ENCODE measurements at regions not wholly inside any gene's neighbourhood (a gene's known extent, or its start where the extent isn't known, plus 50 kb on each side); places are given as distances from the start of the nearest gene placed in this dataset.

GRCh38 chr20:11188843-11189603 is 515.2 kb upstream of the JAG1 start:
- Histone ChIP-seq H3K4me3 (ENCODE audit: low read depth, low read length, poor library complexity, severe bottlenecking) (no peak overlapping the region), H3K9me2 (ENCODE audit: insufficient read depth, low read length) (no peaks in the 10 kb centered on the region), H2AFZ (ENCODE audit: low read length) (no peak overlapping the region), H4K20me1 (ENCODE audit: insufficient read depth, low read length) (no peaks in the 10 kb centered on the region), H3K4me2 (ENCODE audit: low read length) (no peak overlapping the region), H3K4me1 (ENCODE audit: insufficient read depth, low read length, poor library complexity, severe bottlenecking) (no peaks in the 10 kb centered on the region), H3K27ac (ENCODE audit: low read depth, low read length, poor library complexity, severe bottlenecking) (no peak overlapping the region), H3K79me2 (ENCODE audit: insufficient read depth, low read depth, low read length) (no peaks in the 10 kb centered on the region), H3K9me3 (ENCODE audit: low read length) (no peaks in the 10 kb centered on the region), H3K36me3 (ENCODE audit: insufficient read depth, low read length) (no peaks in the 10 kb centered on the region)
- TF ChIP-seq CTCF (conservative IDR thresholded peaks at IDR 0.05; ENCODE audit: low read length) (no peak), EZH2phosphoT487 (IDR thresholded peaks at IDR 0.05; ENCODE audit: borderline replicate concordance, low read depth, low read length) (no peak)
- intact Hi-C loops (cut with micrococcal nuclease; ENCODE audit: unreplicated experiment): no loop called here
- no TSS peak for BruUV-seq (replicated peaks)
- ChIA-PET POLR2A (no interaction called here), CTCF (ENCODE audit: unreplicated experiment) (no interaction called here)
- DNase-seq (ENCODE audit: low spot score): no peak

GRCh38 chr20:11190741-11191140 is 516.9 kb upstream of the JAG1 start:
- H3K79me2 ChIP-seq (ENCODE audit: insufficient read depth, low read depth, low read length): no peaks in the 10 kb centered on the region
- no peak for TF ChIP-seq CTCF (conservative IDR thresholded peaks at IDR 0.05; ENCODE audit: low read length)
- TF ChIP-seq EZH2phosphoT487 (IDR thresholded peaks at IDR 0.05; ENCODE audit: borderline replicate concordance, low read depth, low read length): no peak
- no peak overlapping the region for H3K4me3 ChIP-seq (ENCODE audit: low read depth, low read length, poor library complexity, severe bottlenecking)
- ChIA-PET POLR2A (no interaction called here), CTCF (ENCODE audit: unreplicated experiment) (no interaction called here)
- no peak overlapping the region for H3K4me2 ChIP-seq (ENCODE audit: low read length)
- H2AFZ ChIP-seq (ENCODE audit: low read length): no peak overlapping the region
- DNase-seq (ENCODE audit: low spot score): no peak
- BruUV-seq (replicated peaks): no TSS peak
- H4K20me1 ChIP-seq (ENCODE audit: insufficient read depth, low read length): no peaks in the 10 kb centered on the region
- no peaks in the 10 kb centered on the region for H3K9me2 ChIP-seq (ENCODE audit: insufficient read depth, low read length)
- intact Hi-C loops (cut with micrococcal nuclease; ENCODE audit: unreplicated experiment): no loop called here
- no peaks in the 10 kb centered on the region for H3K4me1 ChIP-seq (ENCODE audit: insufficient read depth, low read length, poor library complexity, severe bottlenecking)
- H3K27ac ChIP-seq (ENCODE audit: low read depth, low read length, poor library complexity, severe bottlenecking): no peak overlapping the region
- no peaks in the 10 kb centered on the region for H3K36me3 ChIP-seq (ENCODE audit: insufficient read depth, low read length)
- no peaks in the 10 kb centered on the region for H3K9me3 ChIP-seq (ENCODE audit: low read length)

- no peak overlapping the region for H3K27ac ChIP-seq (ENCODE audit: low read depth, low read length, poor library complexity, severe bottlenecking)
- no peaks in the 10 kb centered on the region for H3K4me1 ChIP-seq (ENCODE audit: insufficient read depth, low read length, poor library complexity, severe bottlenecking)
- H2AFZ ChIP-seq (ENCODE audit: low read length): no peak overlapping the region
- H3K9me3 ChIP-seq (ENCODE audit: low read length): no peaks in the 10 kb centered on the region
- H3K4me2 ChIP-seq (ENCODE audit: low read length): no peak overlapping the region
- no TSS peak for BruUV-seq (replicated peaks)
- POLR2A ChIA-PET: no interaction called here
- H3K9me2 ChIP-seq (ENCODE audit: insufficient read depth, low read length): no peaks in the 10 kb centered on the region
- H3K36me3 ChIP-seq (ENCODE audit: insufficient read depth, low read length): no peaks in the 10 kb centered on the region
- CTCF ChIA-PET (ENCODE audit: unreplicated experiment): no interaction called here
- no peak for DNase-seq (ENCODE audit: low spot score)
- intact Hi-C loops (cut with micrococcal nuclease; ENCODE audit: unreplicated experiment): no loop called here
- no peaks in the 10 kb centered on the region for H3K79me2 ChIP-seq (ENCODE audit: insufficient read depth, low read depth, low read length)
- TF ChIP-seq CTCF (conservative IDR thresholded peaks at IDR 0.05; ENCODE audit: low read length) (no peak), EZH2phosphoT487 (IDR thresholded peaks at IDR 0.05; ENCODE audit: borderline replicate concordance, low read depth, low read length) (no peak)
- no peaks in the 10 kb centered on the region for H4K20me1 ChIP-seq (ENCODE audit: insufficient read depth, low read length)
- no peak overlapping the region for H3K4me3 ChIP-seq (ENCODE audit: low read depth, low read length, poor library complexity, severe bottlenecking)
These were observed 518.3 kb upstream of the JAG1 start for GRCh38 chr20:11192106-11192505.
